ENCODE measurements at regions not wholly inside any gene's neighbourhood (a gene's known extent, or its start where the extent isn't known, plus 50 kb on each side); places are given as distances from the start of the nearest gene placed in this dataset.

GRCh38 chr17:34769899-34770298, 190.5 kb downstream of the TMEM132E start:
- no peaks in the 10 kb centered on the region for H3K4me1 ChIP-seq (ENCODE audit: control insufficient read depth, extremely low read depth, insufficient read depth, low read length)
- H3K4me2 ChIP-seq (ENCODE audit: extremely low read depth, insufficient read depth, low read length) = no peak overlapping the region
- H3K9ac ChIP-seq (ENCODE audit: insufficient read depth, low read length) = no peak overlapping the region
- no peak for TF ChIP-seq CTCF (conservative IDR thresholded peaks at IDR 0.05 in 1 of 2, IDR thresholded peaks at IDR 0.05 in 1 of 2; ENCODE audit: low read depth in 1 of 2, low read length in 2 of 2)
- TF ChIP-seq EZH2 (IDR thresholded peaks at IDR 0.05; ENCODE audit: low read length, missing control alignments) = no peak
- no peaks in the 10 kb centered on the region for H4K20me1 ChIP-seq (ENCODE audit: control insufficient read depth, extremely low read depth, insufficient read depth, low read length)
- H3K79me2 ChIP-seq (ENCODE audit: control insufficient read depth, insufficient read depth, low read length) = no peaks in the 10 kb centered on the region
- H3K27me3 ChIP-seq (ENCODE audit: control insufficient read depth, insufficient read depth, low read length) = no peaks in the 10 kb centered on the region
- no peaks in the 10 kb centered on the region for H3K9me3 ChIP-seq (ENCODE audit: control insufficient read depth, insufficient read depth, low read depth, low read length)
- no peak overlapping the region for H3K27ac ChIP-seq (ENCODE audit: insufficient read depth, low read length)
- no peak overlapping the region for H2AFZ ChIP-seq (ENCODE audit: low read length)
- DNase-seq (ENCODE audit: low read depth in 2 of 2) = no peak
- H3K4me3 ChIP-seq (replicated peaks in 1 of 4; ENCODE audit: control extremely low read depth in 1 of 4, insufficient read depth in 1 of 4, low read depth in 3 of 4, low read length in 4 of 4) = no peak overlapping the region
- no peaks in the 10 kb centered on the region for H3K36me3 ChIP-seq (ENCODE audit: control insufficient read depth, insufficient read depth, low read length)

GRCh38 chr17:34769049-34769448, 189.7 kb downstream of the TMEM132E start:
- no peak for DNase-seq (ENCODE audit: low read depth in 2 of 2)
- H3K27me3 ChIP-seq (ENCODE audit: control insufficient read depth, insufficient read depth, low read length) = no peaks in the 10 kb centered on the region
- TF ChIP-seq EZH2 (IDR thresholded peaks at IDR 0.05; ENCODE audit: low read length, missing control alignments) (no peak), CTCF (conservative IDR thresholded peaks at IDR 0.05 in 1 of 2, IDR thresholded peaks at IDR 0.05 in 1 of 2; ENCODE audit: low read depth in 1 of 2, low read length in 2 of 2) (no peak)
- no peaks in the 10 kb centered on the region for H3K36me3 ChIP-seq (ENCODE audit: control insufficient read depth, insufficient read depth, low read length)
- H3K27ac ChIP-seq (ENCODE audit: insufficient read depth, low read length) = no peak overlapping the region
- no peaks in the 10 kb centered on the region for H4K20me1 ChIP-seq (ENCODE audit: control insufficient read depth, extremely low read depth, insufficient read depth, low read length)
- no peaks in the 10 kb centered on the region for H3K79me2 ChIP-seq (ENCODE audit: control insufficient read depth, insufficient read depth, low read length)
- H3K4me2 ChIP-seq (ENCODE audit: extremely low read depth, insufficient read depth, low read length) = no peak overlapping the region
- H3K4me3 ChIP-seq (replicated peaks in 1 of 4; ENCODE audit: control extremely low read depth in 1 of 4, insufficient read depth in 1 of 4, low read depth in 3 of 4, low read length in 4 of 4) = no peak overlapping the region
- no peak overlapping the region for H2AFZ ChIP-seq (ENCODE audit: low read length)
- no peaks in the 10 kb centered on the region for H3K4me1 ChIP-seq (ENCODE audit: control insufficient read depth, extremely low read depth, insufficient read depth, low read length)
- H3K9me3 ChIP-seq (ENCODE audit: control insufficient read depth, insufficient read depth, low read depth, low read length) = no peaks in the 10 kb centered on the region
- H3K9ac ChIP-seq (ENCODE audit: insufficient read depth, low read length) = no peak overlapping the region

- Histone ChIP-seq H3K4me1 (ENCODE audit: control insufficient read depth, extremely low read depth, insufficient read depth, low read length) (no peaks in the 10 kb centered on the region), H3K27me3 (ENCODE audit: control insufficient read depth, insufficient read depth, low read length) (no peaks in the 10 kb centered on the region), H3K36me3 (ENCODE audit: control insufficient read depth, insufficient read depth, low read length) (no peaks in the 10 kb centered on the region)
Measured at GRCh38 chr17:34765291-34765690, 185.9 kb downstream of the TMEM132E start.

More at GRCh38 chr17:34765291-34765690, 185.9 kb downstream of the TMEM132E start:
- H4K20me1 ChIP-seq (ENCODE audit: control insufficient read depth, extremely low read depth, insufficient read depth, low read length) = no peaks in the 10 kb centered on the region
- H3K9me3 ChIP-seq (ENCODE audit: control insufficient read depth, insufficient read depth, low read depth, low read length) = no peaks in the 10 kb centered on the region
- TF ChIP-seq CTCF (conservative IDR thresholded peaks at IDR 0.05 in 1 of 2, IDR thresholded peaks at IDR 0.05 in 1 of 2; ENCODE audit: low read depth in 1 of 2, low read length in 2 of 2) (no peak), EZH2 (IDR thresholded peaks at IDR 0.05; ENCODE audit: low read length, missing control alignments) (no peak)
- no peak overlapping the region for H3K9ac ChIP-seq (ENCODE audit: insufficient read depth, low read length)
- no peak for DNase-seq (ENCODE audit: low read depth in 2 of 2)
- no peak overlapping the region for H3K4me3 ChIP-seq (replicated peaks in 1 of 4; ENCODE audit: control extremely low read depth in 1 of 4, insufficient read depth in 1 of 4, low read depth in 3 of 4, low read length in 4 of 4)
- H2AFZ ChIP-seq (ENCODE audit: low read length) = no peak overlapping the region
- no peaks in the 10 kb centered on the region for H3K79me2 ChIP-seq (ENCODE audit: control insufficient read depth, insufficient read depth, low read length)
- H3K27ac ChIP-seq (ENCODE audit: insufficient read depth, low read length) = no peak overlapping the region
- no peak overlapping the region for H3K4me2 ChIP-seq (ENCODE audit: extremely low read depth, insufficient read depth, low read length)

All from fibroblast of lung (primary cell).